Endothelial cell of umbilical vein (primary cell): ENCODE measurements at regions not wholly inside any gene's neighbourhood (a gene's known extent, or its start where the extent isn't known, plus 50 kb on each side); places are given as distances from the start of the nearest gene placed in this dataset.

Experiments
- EZH2 ChIP-seq: IDR thresholded peaks from 2 replicates; pipeline ENCODE4 v1.6.1; 2012; ENCODE audit warnings: borderline replicate concordance, low read depth, mild to moderate bottlenecking, moderate library complexity, low read length, inconsistent platforms; ENCODE audit not compliant: severe bottlenecking
- FOS ChIP-seq: IDR thresholded peaks from 2 replicates; pipeline ENCODE4 v1.6.1; 2011; ENCODE audit warnings: mild to moderate bottlenecking, low read length, moderate library complexity, borderline replicate concordance; ENCODE audit not compliant: insufficient read depth
- GATA2 ChIP-seq: IDR thresholded peaks from 2 replicates; pipeline ENCODE4 v1.7.0; 2011; ENCODE audit warnings: low read depth, mild to moderate bottlenecking, moderate library complexity, mixed read lengths, low read length; ENCODE audit not compliant: insufficient read length, insufficient read depth
- JUN ChIP-seq: IDR thresholded peaks from 2 replicates; pipeline ENCODE4 v1.6.1; 2011; ENCODE audit warnings: borderline replicate concordance, low read depth; ENCODE audit not compliant: insufficient read length, insufficient read depth
- POLR2A ChIP-seq: IDR thresholded peaks from 2 replicates; pipeline ENCODE4 v1.6.1; 2012; ENCODE audit warnings: low read depth, mild to moderate bottlenecking, control low read depth, low read length
- POLR2AphosphoS5 ChIP-seq: IDR thresholded peaks from 2 replicates; pipeline ENCODE4 v1.6.1; 2012; ENCODE audit warnings: low read depth, mild to moderate bottlenecking, control low read depth, low read length, moderate library complexity; ENCODE audit not compliant: insufficient read depth
- TF ChIP-seq, protein P1 (sequence below), 2 donors: IDR thresholded peaks; 1 replicate in 1 of 2; 2 replicates in 1 of 2; pipeline ENCODE4 v1.5.1; 2011; ENCODE audit warnings: low read length in 2 of 2, mild to moderate bottlenecking in 2 of 2, moderate library complexity in 2 of 2, control low read depth in 1 of 2, inconsistent platforms in 1 of 2, low read depth in 1 of 2; ENCODE audit not compliant: insufficient read depth in 1 of 2; ENCODE audit errors: extremely low read depth in 1 of 2
- TF ChIP-seq, protein P2 (sequence below): IDR thresholded peaks from 2 replicates; pipeline ENCODE4 v1.6.1; 2011; ENCODE audit not compliant: insufficient read depth, insufficient read length

DNA sequence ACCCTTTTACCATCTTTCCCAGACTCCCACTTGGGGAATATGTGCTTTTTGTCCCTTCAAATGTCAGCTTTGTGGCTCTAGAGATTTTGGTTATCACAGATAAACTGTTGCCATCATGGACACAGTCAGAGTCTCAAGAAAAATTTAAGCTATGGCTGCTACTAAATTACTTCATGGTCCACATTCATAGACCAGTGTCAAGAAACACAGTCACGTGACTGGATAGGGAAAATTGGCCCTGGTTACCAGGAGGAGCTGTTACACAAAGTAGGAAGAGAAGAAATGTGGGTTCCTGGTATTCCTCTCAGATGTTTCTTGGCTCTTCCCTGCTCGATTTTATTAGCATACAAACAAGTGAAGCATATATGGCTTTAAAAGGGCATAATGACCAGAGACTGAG is 348.9 kb downstream of the NDFIP2 start:
- TF ChIP-seq, protein P1, sequence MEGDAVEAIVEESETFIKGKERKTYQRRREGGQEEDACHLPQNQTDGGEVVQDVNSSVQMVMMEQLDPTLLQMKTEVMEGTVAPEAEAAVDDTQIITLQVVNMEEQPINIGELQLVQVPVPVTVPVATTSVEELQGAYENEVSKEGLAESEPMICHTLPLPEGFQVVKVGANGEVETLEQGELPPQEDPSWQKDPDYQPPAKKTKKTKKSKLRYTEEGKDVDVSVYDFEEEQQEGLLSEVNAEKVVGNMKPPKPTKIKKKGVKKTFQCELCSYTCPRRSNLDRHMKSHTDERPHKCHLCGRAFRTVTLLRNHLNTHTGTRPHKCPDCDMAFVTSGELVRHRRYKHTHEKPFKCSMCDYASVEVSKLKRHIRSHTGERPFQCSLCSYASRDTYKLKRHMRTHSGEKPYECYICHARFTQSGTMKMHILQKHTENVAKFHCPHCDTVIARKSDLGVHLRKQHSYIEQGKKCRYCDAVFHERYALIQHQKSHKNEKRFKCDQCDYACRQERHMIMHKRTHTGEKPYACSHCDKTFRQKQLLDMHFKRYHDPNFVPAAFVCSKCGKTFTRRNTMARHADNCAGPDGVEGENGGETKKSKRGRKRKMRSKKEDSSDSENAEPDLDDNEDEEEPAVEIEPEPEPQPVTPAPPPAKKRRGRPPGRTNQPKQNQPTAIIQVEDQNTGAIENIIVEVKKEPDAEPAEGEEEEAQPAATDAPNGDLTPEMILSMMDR (IDR thresholded peaks at IDR 0.05; ENCODE audit: extremely low read depth in 1 of 2, insufficient read depth in 1 of 2, low read depth in 1 of 2, low read length in 2 of 2) = no peak
- TF ChIP-seq EZH2 = no peak
- no peak for TF ChIP-seq POLR2A
- TF ChIP-seq POLR2AphosphoS5 = no peak
- no peak for TF ChIP-seq JUN
- TF ChIP-seq, protein P2, sequence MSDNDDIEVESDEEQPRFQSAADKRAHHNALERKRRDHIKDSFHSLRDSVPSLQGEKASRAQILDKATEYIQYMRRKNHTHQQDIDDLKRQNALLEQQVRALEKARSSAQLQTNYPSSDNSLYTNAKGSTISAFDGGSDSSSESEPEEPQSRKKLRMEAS = no peak
- no peak for TF ChIP-seq FOS
- TF ChIP-seq GATA2 = no peak
